HUES48 (cell line): ENCODE measurements at regions not wholly inside any gene's neighbourhood (a gene's known extent, or its start where the extent isn't known, plus 50 kb on each side); places are given as distances from the start of the nearest gene placed in this dataset.
"Not testable (repeated sequence)": the region's sequence is repeated elsewhere in the genome, so short reads cannot be mapped to it uniquely, and the experiment has no call there.

Experiments used
- H3K27ac ChIP-seq: one replicate; pipeline ENCODE4 v1.7.0; 2013; ENCODE audit warnings: low read depth, low read length, inconsistent platforms
- H3K27me3 ChIP-seq: 2 replicates; pipeline ENCODE4 v1.6.1; 2013; ENCODE audit warnings: mild to moderate bottlenecking, low read length; ENCODE audit not compliant: control insufficient read depth, insufficient read depth
- H3K36me3 ChIP-seq: 2 replicates; pipeline ENCODE4 v1.6.1; 2013; ENCODE audit warnings: low read length; ENCODE audit not compliant: control insufficient read depth, insufficient read depth
- H3K4me1 ChIP-seq: 2 replicates; pipeline ENCODE4 v1.6.1; 2013; ENCODE audit warnings: mild to moderate bottlenecking, low read length; ENCODE audit not compliant: control insufficient read depth, insufficient read depth
- H3K4me3 ChIP-seq: 2 replicates; pipeline ENCODE4 v1.5.1; 2013; ENCODE audit warnings: mild to moderate bottlenecking, low read depth, low read length
- H3K9ac ChIP-seq: 2 replicates; pipeline ENCODE4 v1.6.1; 2013; ENCODE audit warnings: mild to moderate bottlenecking, low read depth, low read length, moderate library complexity
- H3K9me3 ChIP-seq: 2 replicates; pipeline ENCODE4 v1.6.1; 2013; ENCODE audit warnings: low read length; ENCODE audit not compliant: control insufficient read depth, insufficient read depth

- no peaks in the 10 kb centered on the region for H3K36me3 ChIP-seq
- no peaks in the 10 kb centered on the region for H3K9me3 ChIP-seq
- H3K9ac ChIP-seq: no peak overlapping the region
- peaks cover 6% of the 10 kb centered on the region for H3K27me3 ChIP-seq
- no peak overlapping the region for H3K4me3 ChIP-seq
- no peaks in the 10 kb centered on the region for H3K4me1 ChIP-seq
- H3K27ac ChIP-seq: no peak overlapping the region
These were observed 105.5 kb upstream of the FAM204A start for GRCh38 chr10:118447478-118448270.

- H3K27me3 ChIP-seq: peaks cover 6% of the 10 kb centered on the region
- H3K9me3 ChIP-seq: no peaks in the 10 kb centered on the region
- no peak overlapping the region for H3K4me3 ChIP-seq
- H3K27ac ChIP-seq: no peak overlapping the region
- H3K36me3 ChIP-seq: no peaks in the 10 kb centered on the region
- H3K4me1 ChIP-seq: no peaks in the 10 kb centered on the region
- H3K9ac ChIP-seq: no peak overlapping the region
These were observed 103.4 kb upstream of the FAM204A start for GRCh38 chr10:118445535-118445934.

- H3K9me3 ChIP-seq: no peaks in the 10 kb centered on the region
- no peak overlapping the region for H3K4me3 ChIP-seq
- H3K36me3 ChIP-seq: no peaks in the 10 kb centered on the region
- peaks cover 6% of the 10 kb centered on the region for H3K27me3 ChIP-seq
- H3K9ac ChIP-seq: no peak overlapping the region
- no peak overlapping the region for H3K27ac ChIP-seq
- no peaks in the 10 kb centered on the region for H3K4me1 ChIP-seq
These were observed 101.9 kb upstream of the FAM204A start for GRCh38 chr10:118444069-118444468.

- no peaks in the 10 kb centered on the region for H3K36me3 ChIP-seq
- no peak overlapping the region for H3K27ac ChIP-seq
- no peaks in the 10 kb centered on the region for H3K27me3 ChIP-seq
- no peaks in the 10 kb centered on the region for H3K9me3 ChIP-seq
- no peak overlapping the region for H3K9ac ChIP-seq
- no peak overlapping the region for H3K4me3 ChIP-seq
- no peaks in the 10 kb centered on the region for H3K4me1 ChIP-seq
These were observed 99.9 kb upstream of the FAM204A start for GRCh38 chr10:118442032-118442431.

GRCh38 chr10:118439824-118440223 is 97.7 kb upstream of the FAM204A start:
- H3K9ac ChIP-seq: no peak overlapping the region
- no peaks in the 10 kb centered on the region for H3K9me3 ChIP-seq
- no peaks in the 10 kb centered on the region for H3K4me1 ChIP-seq
- no peaks in the 10 kb centered on the region for H3K36me3 ChIP-seq
- H3K4me3 ChIP-seq: no peak overlapping the region
- no peak overlapping the region for H3K27ac ChIP-seq
- H3K27me3 ChIP-seq: no peaks in the 10 kb centered on the region

GRCh38 chr10:118436742-118437141 is 94.6 kb upstream of the FAM204A start:
- Histone ChIP-seq H3K27ac (no peak overlapping the region), H3K4me1 (no peaks in the 10 kb centered on the region), H3K4me3 (no peak overlapping the region), H3K9ac (no peak overlapping the region), H3K36me3 (no peaks in the 10 kb centered on the region), H3K9me3 (no peaks in the 10 kb centered on the region), H3K27me3 (no peaks in the 10 kb centered on the region)

GRCh38 chr10:118430190-118430589 is 88.1 kb upstream of the FAM204A start:
- Histone ChIP-seq H3K27ac (no peak overlapping the region), H3K9ac (no peak overlapping the region), H3K9me3 (no peaks in the 10 kb centered on the region), H3K4me3 (no peak overlapping the region), H3K4me1 (no peaks in the 10 kb centered on the region), H3K27me3 (no peaks in the 10 kb centered on the region), H3K36me3 (no peaks in the 10 kb centered on the region)

GRCh38 chr10:118423800-118424442 is 81.8 kb upstream of the FAM204A start:
- Histone ChIP-seq H3K9me3 (no peaks in the 10 kb centered on the region), H3K27me3 (no peaks in the 10 kb centered on the region), H3K36me3 (no peaks in the 10 kb centered on the region), H3K27ac (no peak overlapping the region), H3K4me1 (no peaks in the 10 kb centered on the region), H3K4me3 (no peak overlapping the region), H3K9ac (no peak overlapping the region)

GRCh38 chr10:118422241-118422640 is 80.1 kb upstream of the FAM204A start:
- Histone ChIP-seq H3K27ac (no peak overlapping the region), H3K36me3 (no peaks in the 10 kb centered on the region), H3K4me1 (no peaks in the 10 kb centered on the region), H3K9me3 (no peaks in the 10 kb centered on the region), H3K9ac (no peak overlapping the region), H3K27me3 (no peaks in the 10 kb centered on the region), H3K4me3 (no peak overlapping the region)

GRCh38 chr10:118420049-118420448 is 77.9 kb upstream of the FAM204A start:
- not testable (repeated sequence) for H3K27me3 ChIP-seq, H3K4me1 ChIP-seq

GRCh38 chr10:118412932-118413331 is 70.8 kb upstream of the FAM204A start:
- Histone ChIP-seq H3K9ac (no peak overlapping the region), H3K36me3 (no peaks in the 10 kb centered on the region), H3K27ac (no peak overlapping the region), H3K9me3 (no peaks in the 10 kb centered on the region), H3K4me1 (peaks cover 11% of the 10 kb centered on the region; the same call in 1 of the 2 replicates), H3K4me3 (no peak overlapping the region), H3K27me3 (no peaks in the 10 kb centered on the region)

More at GRCh38 chr10:118420049-118420448, 77.9 kb upstream of the FAM204A start:
- H3K27ac ChIP-seq, H3K9ac ChIP-seq, H3K36me3 ChIP-seq, H3K4me3 ChIP-seq, H3K9me3 ChIP-seq: not testable (repeated sequence)
